ENCODE measurements at regions not wholly inside any gene's neighbourhood (a gene's known extent, or its start where the extent isn't known, plus 50 kb on each side); places are given as distances from the start of the nearest gene placed in this dataset.

- no peak for DNase-seq (ENCODE audit: low spot score)
Observed at GRCh38 chr7:155996718-155997280, 184.5 kb upstream of the SHH start.

DNA sequence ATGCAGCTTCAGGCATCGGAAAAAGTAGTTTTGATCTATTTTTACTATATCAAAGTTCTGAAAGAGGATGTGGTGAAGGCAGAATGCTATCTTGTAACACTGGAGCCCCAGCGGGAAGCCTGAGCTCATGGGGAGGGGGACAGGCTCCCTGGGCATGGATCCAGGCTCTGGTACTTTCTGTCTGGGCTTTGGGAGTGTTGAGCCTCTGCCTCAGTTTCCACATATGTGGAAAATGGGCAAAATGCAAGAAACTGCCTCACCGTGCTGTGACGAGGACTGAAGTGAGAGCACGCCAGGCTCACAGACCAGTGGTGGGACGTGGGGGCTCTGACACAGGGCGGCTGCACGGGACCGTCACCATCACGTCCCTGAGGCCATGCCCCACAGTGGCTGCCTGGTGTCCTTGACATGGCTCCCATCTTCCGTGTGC lies 182.9 kb upstream of the SHH start:
- TF ChIP-seq CTCF (IDR thresholded peaks at IDR 0.05; ENCODE audit: extremely low read depth, missing control alignments) = no peak
- DNase-seq (ENCODE audit: low spot score) = no peak

More at GRCh38 chr7:155996718-155997280, 184.5 kb upstream of the SHH start:
- no peak for TF ChIP-seq CTCF (IDR thresholded peaks at IDR 0.05; ENCODE audit: extremely low read depth, missing control alignments)

DNA sequence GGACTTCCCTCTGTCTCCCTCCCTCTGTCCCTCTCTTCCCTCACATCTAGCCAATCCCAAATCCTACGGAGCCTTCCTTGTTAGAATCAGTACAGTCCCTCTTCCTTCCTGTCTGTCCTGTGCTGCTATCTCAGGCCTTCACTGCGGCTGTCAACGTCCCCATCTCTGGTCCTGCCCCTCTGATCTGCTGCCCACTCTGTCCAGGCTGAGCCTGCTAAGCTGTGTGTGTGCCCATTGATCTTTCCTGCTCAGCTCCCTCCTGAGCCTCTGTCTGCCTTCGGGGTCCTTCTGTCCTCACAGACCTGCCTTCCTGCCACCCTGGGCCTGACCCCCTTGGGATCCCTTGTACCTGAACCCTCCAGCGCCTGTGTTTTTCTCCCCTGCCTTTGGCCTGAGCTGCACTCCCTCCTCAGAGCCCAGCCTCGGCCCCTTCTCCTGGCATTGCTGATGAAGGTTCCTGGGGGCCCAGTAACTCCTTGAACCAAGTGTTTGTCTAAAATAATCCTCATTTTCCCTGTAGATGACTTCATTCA lies 182.1 kb upstream of the SHH start:
- TF ChIP-seq CTCF (IDR thresholded peaks at IDR 0.05; ENCODE audit: extremely low read depth, missing control alignments) = no peak
- no peak for DNase-seq (ENCODE audit: low spot score)

GRCh38 chr7:155993420-155994278 lies 181.4 kb upstream of the SHH start:
- no peak for DNase-seq (ENCODE audit: low spot score)
- TF ChIP-seq CTCF (IDR thresholded peaks at IDR 0.05; ENCODE audit: extremely low read depth, missing control alignments) = no peak

DNA sequence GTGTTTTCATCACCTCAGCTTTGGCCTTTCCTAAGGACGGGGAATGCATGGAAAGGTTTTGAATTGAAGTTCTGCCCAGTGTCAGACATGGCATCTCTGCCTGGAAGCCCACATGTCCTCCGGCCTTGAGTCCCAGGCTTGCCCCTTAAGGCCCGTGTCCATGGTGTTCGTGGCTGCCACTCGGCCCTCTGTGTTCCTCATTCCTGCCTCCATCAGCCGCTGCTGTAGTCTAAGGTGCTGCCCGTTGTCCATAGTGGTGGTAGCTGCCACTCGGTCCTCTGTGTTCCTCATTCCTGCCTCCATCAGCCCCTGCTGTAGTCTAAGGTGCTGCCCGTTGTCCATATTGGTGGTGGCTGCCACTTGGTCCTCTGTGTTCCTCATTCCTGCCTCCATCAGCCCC lies 180.7 kb upstream of the SHH start:
- no peak for TF ChIP-seq CTCF (IDR thresholded peaks at IDR 0.05; ENCODE audit: extremely low read depth, missing control alignments)
- DNase-seq (ENCODE audit: low spot score) = no peak

DNA sequence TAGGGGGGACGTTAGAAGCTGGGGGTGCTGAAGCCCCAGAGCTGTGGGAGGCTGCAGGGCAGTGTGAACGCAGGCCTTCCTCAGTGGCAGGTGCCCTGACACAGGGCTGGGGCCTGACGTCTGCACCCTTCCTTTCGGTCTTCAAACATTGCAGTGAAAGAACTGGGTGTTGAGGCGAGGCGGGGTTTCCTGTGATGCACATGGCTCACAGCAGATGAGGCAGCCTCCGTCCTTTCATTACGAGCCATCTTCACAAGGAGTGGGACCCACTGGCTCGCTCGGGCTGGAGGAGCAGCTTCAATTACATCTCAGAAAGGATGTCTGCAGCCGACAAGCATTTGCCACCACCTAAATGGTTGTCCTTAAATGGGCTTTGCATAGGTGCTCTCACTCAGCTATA lies 180.3 kb upstream of the SHH start:
- DNase-seq (ENCODE audit: low spot score) = no peak
- TF ChIP-seq CTCF (IDR thresholded peaks at IDR 0.05; ENCODE audit: extremely low read depth, missing control alignments) = no peak

DNA sequence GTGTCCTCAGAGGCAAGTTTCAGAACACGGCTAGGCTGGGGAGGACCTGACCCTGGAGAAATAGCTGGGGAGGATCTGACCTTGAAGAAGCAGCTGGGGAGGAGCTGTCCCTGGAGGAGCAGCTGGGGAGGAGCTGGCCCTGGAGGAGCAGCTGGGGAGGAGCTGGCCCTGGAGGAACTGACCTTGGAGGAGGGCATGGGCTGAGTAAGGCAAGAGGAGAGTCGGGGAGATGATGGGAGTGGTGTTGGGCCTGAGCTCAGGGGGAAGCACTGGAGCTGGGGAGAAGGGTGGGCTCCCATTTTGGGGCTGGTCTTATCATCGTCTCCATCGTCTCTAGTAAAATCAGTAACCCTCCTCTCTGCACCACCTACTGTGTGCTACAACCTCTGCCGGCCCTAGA lies 179.8 kb upstream of the SHH start:
- DNase-seq (ENCODE audit: low spot score) = no peak
- TF ChIP-seq CTCF (IDR thresholded peaks at IDR 0.05; ENCODE audit: extremely low read depth, missing control alignments) = no peak
